ENCODE measurements at regions not wholly inside any gene's neighbourhood (a gene's known extent, or its start where the extent isn't known, plus 50 kb on each side); places are given as distances from the start of the nearest gene placed in this dataset.

GRCh38 chr5:145210020-145210419, 625.1 kb downstream of the PRELID2 start:
- TF ChIP-seq CTCF (IDR thresholded peaks at IDR 0.05) (no peak), POLR2A (IDR thresholded peaks at IDR 0.05) (no peak), EP300 (IDR thresholded peaks at IDR 0.05) (no peak)

All from stomach (tissue), 4 donors.